ENCODE measurements at regions not wholly inside any gene's neighbourhood (a gene's known extent, or its start where the extent isn't known, plus 50 kb on each side); places are given as distances from the start of the nearest gene placed in this dataset.
A peak's percentile ranks its signal among the peaks of the same experiment; 100 is the strongest.
"Not testable (repeated sequence)": the region's sequence is repeated elsewhere in the genome, so short reads cannot be mapped to it uniquely, and the experiment has no call there.

GRCh38 chr4:184281231-184282139 lies 63.8 kb upstream of the ENPP6 start:
- DNase-seq (ENCODE audit: low spot score), result no peak

DNA sequence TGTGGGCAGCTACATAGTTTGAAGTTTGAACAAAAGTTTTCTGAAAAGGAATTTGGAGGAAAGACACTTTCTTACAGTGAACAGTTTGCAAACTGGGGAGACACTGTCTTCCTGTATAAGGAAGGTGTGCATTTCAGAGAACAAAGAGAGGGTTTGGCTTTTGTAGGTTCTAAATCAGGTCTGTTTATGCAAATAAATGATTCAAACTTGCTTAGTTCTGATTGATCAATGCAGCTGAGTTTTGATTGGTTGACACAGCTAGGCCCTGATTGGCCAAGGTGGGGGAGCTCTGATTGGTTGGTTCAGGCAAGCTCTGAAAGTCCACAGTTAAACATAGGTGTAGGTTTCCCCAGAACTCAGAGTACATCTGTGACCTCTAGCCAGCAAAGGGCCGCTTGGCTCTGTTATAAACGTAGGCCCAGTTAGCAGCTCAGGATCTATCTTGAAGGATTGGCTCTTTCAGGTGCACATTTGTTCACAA lies 63.0 kb upstream of the ENPP6 start:
- no peak for DNase-seq (ENCODE audit: low spot score)

DNA sequence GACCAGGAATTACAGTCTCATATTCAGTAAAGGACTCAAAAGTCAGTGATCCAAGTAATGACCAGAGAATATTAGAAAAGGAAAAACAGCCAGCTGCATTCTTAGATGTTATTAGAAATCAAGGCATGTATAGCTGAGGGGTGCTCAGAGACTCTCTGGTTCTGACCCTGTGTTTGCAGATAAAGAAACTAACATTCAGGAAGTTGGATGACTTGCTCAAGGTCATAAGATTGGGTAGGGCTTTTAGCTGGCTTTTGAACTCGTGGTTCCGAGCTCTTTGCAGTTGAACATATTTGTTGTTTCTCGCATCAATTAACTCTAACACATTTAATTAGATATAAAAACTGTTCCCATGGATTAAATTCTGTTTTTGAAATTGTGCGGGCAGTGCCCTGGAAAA lies 62.5 kb upstream of the ENPP6 start:
- DNase-seq (ENCODE audit: low spot score), result no peak

DNA sequence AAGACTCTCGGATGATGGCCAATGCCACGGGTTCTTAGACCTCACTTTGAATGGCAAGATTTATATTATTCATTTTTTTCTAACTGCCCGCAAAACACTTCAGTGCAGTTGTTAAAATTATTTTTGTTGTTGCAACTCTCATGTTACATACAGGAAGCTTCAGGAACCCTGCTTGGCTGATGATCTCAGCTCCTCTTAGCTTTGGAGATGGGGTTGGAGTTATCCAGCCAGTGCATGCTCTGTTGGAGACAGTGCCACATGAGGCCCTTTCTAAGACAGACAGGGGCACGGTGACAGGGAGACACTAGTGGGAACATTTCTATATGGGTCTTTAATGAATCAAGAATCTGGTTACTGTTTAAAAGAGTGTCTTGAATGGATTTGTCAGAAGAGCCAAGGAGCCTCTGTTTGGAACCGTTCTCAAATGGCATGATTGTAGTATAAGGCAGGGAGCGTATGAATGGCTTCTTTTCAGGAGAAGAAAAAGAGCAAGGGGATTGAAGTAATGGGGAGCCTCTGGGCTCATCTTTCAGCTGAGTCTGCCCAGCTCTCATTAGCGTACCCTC lies 61.9 kb upstream of the ENPP6 start:
- no peak for DNase-seq (ENCODE audit: low spot score)

- DNase-seq (ENCODE audit: low spot score), result not testable (repeated sequence)
Measured at GRCh38 chr4:184277769-184278168, 60.1 kb upstream of the ENPP6 start.

GRCh38 chr4:184277010-184277409 lies 59.3 kb upstream of the ENPP6 start:
- DNase-seq (ENCODE audit: low spot score), result not testable (repeated sequence)

DNA sequence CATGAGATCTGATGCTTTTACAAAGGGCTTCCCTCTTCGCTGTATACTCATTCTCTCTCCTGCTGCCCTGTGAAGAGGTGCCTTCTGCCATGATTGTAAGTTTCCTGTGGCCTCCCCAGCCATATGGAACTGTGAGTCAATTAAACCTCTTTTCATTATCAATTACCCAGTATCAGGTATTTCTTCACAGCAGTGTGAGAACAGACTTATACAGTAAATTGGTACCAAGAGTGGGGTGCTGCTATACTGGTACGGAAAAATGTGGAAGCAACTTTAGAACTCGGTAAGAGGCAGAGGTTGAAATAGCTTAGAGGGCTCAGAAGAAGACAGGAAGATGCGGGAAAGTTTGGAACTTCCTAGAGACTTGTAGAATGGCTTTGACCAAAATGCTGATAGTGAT lies 58.7 kb upstream of the ENPP6 start:
- DNase-seq (ENCODE audit: low spot score), result not testable (repeated sequence)

DNA sequence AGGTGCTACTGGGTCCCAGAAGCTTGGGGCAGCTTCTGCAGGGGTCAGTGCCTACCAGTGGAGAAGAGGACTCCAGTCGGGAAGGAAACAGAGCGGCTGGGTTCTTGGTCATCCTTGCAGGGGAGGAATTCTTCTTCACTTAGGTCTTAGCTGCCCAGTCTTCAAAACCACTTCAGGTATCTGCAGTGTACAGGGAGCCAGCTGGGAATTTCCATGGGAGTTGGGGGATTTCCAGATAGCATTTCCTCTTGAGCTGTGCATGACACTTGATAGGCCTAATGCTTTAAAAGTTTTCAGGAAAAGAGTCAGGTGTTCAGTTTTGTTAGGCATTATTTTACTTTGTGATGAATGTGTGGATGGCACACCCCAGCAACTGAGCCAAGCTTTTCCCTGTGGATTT lies 58.1 kb upstream of the ENPP6 start:
- no peak for DNase-seq (ENCODE audit: low spot score)

GRCh38 chr4:184274286-184274951 lies 56.7 kb upstream of the ENPP6 start:
- no peak for DNase-seq (ENCODE audit: low spot score)

- DNase-seq (ENCODE audit: low spot score), result no peak
Measured at GRCh38 chr4:184273166-184274147, 55.8 kb upstream of the ENPP6 start.

- no peak for DNase-seq (ENCODE audit: low spot score)
Measured at GRCh38 chr4:184270808-184271413, 53.2 kb upstream of the ENPP6 start.

DNA sequence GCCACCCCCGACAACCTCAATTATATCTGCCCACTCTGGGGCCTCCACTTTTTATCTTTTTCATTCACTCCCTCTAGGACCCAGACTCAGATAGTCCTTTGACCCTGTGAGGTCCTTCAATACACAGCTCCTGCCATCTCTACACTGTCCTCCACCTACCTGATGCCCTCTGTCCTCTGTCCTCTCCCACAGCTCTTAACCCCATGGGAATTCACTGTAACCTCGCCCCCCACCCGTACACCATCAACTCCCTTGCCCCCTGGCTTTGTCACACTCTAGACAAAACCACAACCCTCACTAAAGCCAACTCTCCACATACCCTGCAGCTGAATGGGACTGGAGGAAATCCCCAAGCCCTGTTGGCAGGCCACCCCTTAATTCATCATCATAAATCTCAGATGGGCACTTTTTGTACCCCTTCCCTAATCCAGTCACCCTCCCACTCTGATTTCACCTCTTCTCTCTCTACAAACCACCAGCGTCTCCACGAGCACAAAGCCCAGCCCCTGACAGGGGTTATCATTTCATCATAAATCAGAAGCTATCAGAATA lies 52.3 kb upstream of the ENPP6 start:
- DNase-seq (ENCODE audit: low spot score), result no peak

- no peak for DNase-seq (ENCODE audit: low spot score)
Measured at GRCh38 chr4:184268584-184269160, 51.0 kb upstream of the ENPP6 start.

DNA sequence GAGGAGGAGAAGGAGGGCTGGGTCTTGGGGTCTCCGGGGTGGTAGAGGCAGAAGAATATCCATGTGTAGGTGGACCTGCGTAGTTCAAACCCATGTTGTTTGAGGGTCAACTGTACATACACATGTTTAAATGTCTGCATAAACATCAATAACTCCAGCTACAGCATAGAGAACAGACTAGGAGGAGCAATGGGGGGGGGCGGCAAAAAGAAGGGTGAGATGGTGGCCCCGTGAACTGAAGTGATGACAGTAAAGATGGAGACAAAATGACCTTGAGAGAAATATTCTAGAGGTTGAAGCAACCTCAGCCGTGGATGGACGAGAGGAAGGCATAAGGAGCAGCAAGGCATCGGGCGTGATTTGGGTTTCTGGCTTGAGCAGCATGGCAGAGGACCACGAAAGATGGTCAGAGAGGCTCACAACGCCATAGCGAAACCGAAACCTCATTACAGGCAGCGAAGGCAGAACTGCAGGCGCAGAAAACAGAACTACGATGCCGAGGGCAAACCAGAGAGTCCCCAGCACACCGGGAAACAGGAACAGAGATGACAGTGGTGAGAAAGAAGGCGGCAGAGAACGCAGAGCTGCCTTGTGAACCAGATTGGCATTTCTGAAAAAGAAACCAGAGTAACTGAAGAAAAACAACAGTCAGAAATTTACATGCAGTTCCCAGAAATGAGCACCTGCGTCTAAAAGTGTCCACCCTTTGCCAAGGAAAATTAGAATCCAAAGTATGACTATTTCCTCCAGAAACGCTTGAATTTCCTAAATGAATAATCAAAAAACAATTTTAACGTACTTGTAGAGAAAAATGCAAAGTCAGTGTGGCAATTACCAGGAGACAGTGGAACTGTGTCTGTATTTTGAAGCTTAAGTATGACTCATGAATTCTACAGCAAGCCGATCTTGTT lies 50.3 kb upstream of the ENPP6 start:
- DNase-seq (ENCODE audit: low spot score), result peak; percentile 62

All from SW480 (cell line).